Right lobe of liver (tissue), 6 donors: ENCODE measurements at regions not wholly inside any gene's neighbourhood (a gene's known extent, or its start where the extent isn't known, plus 50 kb on each side); places are given as distances from the start of the nearest gene placed in this dataset.

Experiments
- ATAC-seq, 4 donors: fragments of 200-7000 bp; cut with Tn5 transposase; one replicate each; pipeline ENCODE4 v1.9.1; 2020; ENCODE audit warnings: mild to moderate bottlenecking in 4 of 4, moderate library complexity in 4 of 4
- DNase-seq, 3 donors: peaks; one replicate each; pipeline ENCODE4 v3.0.0-alpha.2; 2020
- H3K27ac ChIP-seq, 3 donors: fragments of 200-600 bp; one replicate each; pipeline ENCODE4 v1.8.0; 2022
- H3K27me3 ChIP-seq, 2 donors: fragments of 200-600 bp; one replicate each; pipeline ENCODE4 v1.8.0; 2022
- H3K36me3 ChIP-seq, 4 donors: fragments of 200-600 bp; sonication (generic) in 1 of 4; one replicate each; pipeline versions ENCODE4 v1.5.1 to v1.8.0; 2017 to 2022; ENCODE audit warnings: control low read depth in 1 of 4
- H3K4me1 ChIP-seq, 4 donors: fragments of 200-600 bp; sonication (generic) in 1 of 4; one replicate each; pipeline versions ENCODE4 v1.5.1 to v1.8.0; 2017 to 2022; ENCODE audit warnings: control low read depth in 1 of 4
- H3K4me3 ChIP-seq, 3 donors: fragments of 200-600 bp; one replicate each; pipeline ENCODE4 v1.8.0; 2022
- H3K9me3 ChIP-seq, 4 donors: fragments of 200-600 bp; sonication (generic) in 1 of 4; one replicate each; pipeline versions ENCODE4 v1.5.1 to v1.8.0; 2017 to 2022; ENCODE audit warnings: control low read depth in 1 of 4
- CTCF ChIP-seq, 4 donors: fragments of 200-600 bp in 3 of 4; fragments of 450-650 bp in 1 of 4; IDR thresholded peaks; one replicate each; pipeline versions ENCODE4 v1.5.1 to v1.8.0; 2016 to 2022; ENCODE audit warnings: antibody characterized with exemption in 4 of 4, mild to moderate bottlenecking in 2 of 4
- POLR2A ChIP-seq: fragments of 450-650 bp; IDR thresholded peaks from one replicate; pipeline ENCODE4 v1.6.1; 2017; ENCODE audit warnings: antibody characterized with exemption, mild to moderate bottlenecking
- WGBS: methylation state at CpG from one replicate; pipeline ENCODE4 v1.1.6; 2018; ENCODE audit warnings: low coverage, low lambda C conversion rate; ENCODE audit not compliant: insufficient coverage; ENCODE audit errors: missing lambda C conversion rate; 5-methylcytosine and 5-hydroxymethylcytosine counted together
- intact Hi-C, 2 donors: fragments of 100-400 bp; cut with DNase I; formaldehyde crosslinking; loops; one replicate each; pipeline versions ENCODE4 v1.11.2 to v1.14.1; 2022
- donor health status: DM: no; HTN: yes; CAD: no.
- donor health status: DM: no; HTN: no; CAD: no.
- donor health status: DM: no; HTN: no; CAD: no.
- donor health status: DM: no; HTN: yes; CAD: no.
- donor health status: DM: no; HTN: yes; CAD: no.

GRCh38 chr2:65622951-65623535 is 190.6 kb upstream of the SPRED2 start:
- Histone ChIP-seq H3K27me3 (no peaks in the 10 kb centered on the region), H3K4me1 (no peaks in the 10 kb centered on the region), H3K36me3 (no peaks in the 10 kb centered on the region), H3K27ac (no peak overlapping the region), H3K9me3 (no peaks in the 10 kb centered on the region), H3K4me3 (no peak overlapping the region)
- ATAC-seq (no peak), DNase-seq (no peak)
- TF ChIP-seq POLR2A: no peak
- intact Hi-C loops: no loop called here
- 88% methylated on average over 3 of the region's 4 CpGs for WGBS

- WGBS: 21% methylated on average over 1 of the region's 1 CpG
- intact Hi-C loops: no loop called here
Observed at GRCh38 chr2:65622499-65622898, 190.1 kb upstream of the SPRED2 start.

DNA sequence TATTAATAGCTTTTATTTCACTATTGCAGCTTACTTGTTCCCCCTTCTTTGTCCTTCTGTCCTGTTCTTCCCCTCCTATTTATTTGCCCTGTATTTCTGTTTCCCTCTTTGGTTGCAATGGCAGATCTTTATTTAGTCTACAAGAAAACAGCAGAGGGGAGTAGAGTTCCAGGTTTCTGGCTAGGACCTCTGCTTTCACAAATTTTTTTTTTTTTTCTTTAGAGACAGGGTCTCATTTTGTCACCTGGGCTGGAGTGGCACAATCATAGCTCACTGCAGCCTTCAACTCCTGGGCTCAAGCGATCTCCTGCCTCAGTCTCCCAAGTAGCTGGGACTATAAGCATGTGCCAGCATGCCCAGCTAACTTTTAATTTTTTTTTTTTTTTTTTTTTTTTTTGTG is 188.1 kb upstream of the SPRED2 start:
- intact Hi-C loops: no loop called here
- no peak overlapping the region for H3K27ac ChIP-seq
- TF ChIP-seq POLR2A: no peak
- no peaks in the 10 kb centered on the region for H3K4me1 ChIP-seq
- no peaks in the 10 kb centered on the region for H3K36me3 ChIP-seq
- no peak for ATAC-seq
- 80% methylated on average over 1 of the region's 1 CpG for WGBS
- no peak overlapping the region for H3K4me3 ChIP-seq
- no peak for DNase-seq
- no peaks in the 10 kb centered on the region for H3K27me3 ChIP-seq
- H3K9me3 ChIP-seq: no peaks in the 10 kb centered on the region

More at GRCh38 chr2:65622499-65622898, 190.1 kb upstream of the SPRED2 start:
- Histone ChIP-seq H3K27ac (no peak overlapping the region), H3K4me3 (no peak overlapping the region), H3K27me3 (no peaks in the 10 kb centered on the region), H3K4me1 (no peaks in the 10 kb centered on the region), H3K9me3 (no peaks in the 10 kb centered on the region), H3K36me3 (no peaks in the 10 kb centered on the region)
- DNase-seq: no peak
- TF ChIP-seq POLR2A: no peak
- no peak for TF ChIP-seq CTCF (IDR thresholded peaks at IDR 0.05)
- no peak for ATAC-seq

DNA sequence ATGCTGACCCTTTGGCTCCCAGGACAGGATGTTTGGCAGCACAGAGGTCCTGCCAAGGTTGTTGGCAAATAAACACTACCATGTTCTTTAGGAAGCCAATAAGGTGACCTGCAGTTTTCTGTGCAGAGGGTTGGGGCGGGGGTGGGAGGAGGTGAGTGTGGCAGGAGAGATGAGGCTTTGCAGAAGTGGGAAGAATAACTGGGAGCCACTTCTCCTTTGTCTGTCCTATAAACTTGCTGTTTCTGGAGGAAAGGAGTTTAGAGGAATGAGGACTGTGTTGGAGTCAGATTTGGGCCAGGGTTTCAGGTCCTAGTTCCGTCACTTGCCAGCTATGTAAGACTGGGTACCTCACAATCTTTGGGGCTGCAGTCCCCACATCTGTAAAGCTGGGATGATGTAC is 187.6 kb upstream of the SPRED2 start:
- no peaks in the 10 kb centered on the region for H3K36me3 ChIP-seq
- DNase-seq (no peak), ATAC-seq (no peak)
- H3K27ac ChIP-seq: no peak overlapping the region
- no peak for TF ChIP-seq CTCF (IDR thresholded peaks at IDR 0.05)
- no peak for TF ChIP-seq POLR2A
- no peak overlapping the region for H3K4me3 ChIP-seq
- 86% methylated on average over 2 of the region's 2 CpGs for WGBS
- intact Hi-C loops: no loop called here
- H3K27me3 ChIP-seq: no peaks in the 10 kb centered on the region
- H3K4me1 ChIP-seq: no peaks in the 10 kb centered on the region
- no peaks in the 10 kb centered on the region for H3K9me3 ChIP-seq

DNA sequence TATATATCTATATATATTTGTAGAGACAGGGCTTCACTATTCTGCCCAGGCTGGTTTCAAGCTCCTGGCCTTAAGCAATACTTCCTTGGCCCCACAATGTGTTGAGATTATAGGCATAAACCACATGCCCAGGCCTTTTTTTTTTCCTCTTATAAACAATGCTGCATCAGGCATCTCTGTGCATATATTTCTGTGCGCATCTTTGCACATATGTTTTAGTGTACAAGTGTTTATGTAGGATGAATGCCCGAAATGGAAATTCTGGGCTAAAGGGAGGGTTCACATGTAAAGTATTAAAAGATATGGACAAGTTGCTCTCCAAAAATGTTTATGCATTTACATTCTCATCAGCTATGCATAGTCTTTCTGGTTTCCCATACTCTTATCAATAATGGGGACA is 183.2 kb upstream of the SPRED2 start:
- Histone ChIP-seq H3K27me3 (no peaks in the 10 kb centered on the region), H3K4me3 (no peak overlapping the region), H3K36me3 (no peaks in the 10 kb centered on the region), H3K27ac (no peak overlapping the region), H3K4me1 (no peaks in the 10 kb centered on the region), H3K9me3 (no peaks in the 10 kb centered on the region)
- TF ChIP-seq POLR2A (no peak), CTCF (IDR thresholded peaks at IDR 0.05) (no peak)
- ATAC-seq: no peak
- 79% methylated on average over 2 of the region's 2 CpGs for WGBS
- intact Hi-C loops: no loop called here
- no peak for DNase-seq
